Keratinocyte (primary cell): ENCODE measurements at regions not wholly inside any gene's neighbourhood (a gene's known extent, or its start where the extent isn't known, plus 50 kb on each side); places are given as distances from the start of the nearest gene placed in this dataset.

Experiments used
- DNase-seq: peaks from one replicate; pipeline ENCODE4 v3.0.0-alpha.2; 2011; ENCODE audit warnings: low read depth, missing footprints, low spot score
- FAIRE-seq: peaks from 2 replicates; lab custom pipeline; 2011; peaks lifted over from hg19 to GRCh38; lab: Jason Lieb, UNC
- H2AFZ ChIP-seq: 2 replicates; pipeline ENCODE4 v1.6.0; 2012; ENCODE audit warnings: low read length, control low read depth, inconsistent platforms; ENCODE audit not compliant: control insufficient read depth
- H3K27ac ChIP-seq: 2 replicates; pipeline ENCODE4 v1.5.1; 2011; ENCODE audit warnings: low read length; ENCODE audit not compliant: control insufficient read depth, insufficient read depth
- H3K27me3 ChIP-seq: 3 replicates; pipeline ENCODE4 v1.6.0; 2011; ENCODE audit warnings: low read length; ENCODE audit not compliant: control insufficient read depth, insufficient read depth; ENCODE audit errors: extremely low read depth
- H3K36me3 ChIP-seq, 2 experiments: 2 replicates in 1 of 2; 3 replicates in 1 of 2; pipeline ENCODE4 v1.5.1; 2011; ENCODE audit warnings: low read length in 2 of 2, mild to moderate bottlenecking in 1 of 2; ENCODE audit not compliant: control insufficient read depth in 2 of 2, insufficient read depth in 2 of 2; ENCODE audit errors: extremely low read depth in 1 of 2
- H3K4me1 ChIP-seq: 3 replicates; pipeline ENCODE4 v1.5.1; 2011; ENCODE audit warnings: low read length; ENCODE audit not compliant: control insufficient read depth, insufficient read depth; ENCODE audit errors: extremely low read depth
- H3K4me2 ChIP-seq: 3 replicates; pipeline ENCODE4 v1.6.0; 2011; ENCODE audit warnings: low read depth, low read length; ENCODE audit not compliant: control insufficient read depth, insufficient read depth; ENCODE audit errors: extremely low read depth
- H3K4me3 ChIP-seq, 3 experiments: fragments of 200-600 bp in 1 of 3; sonication (generic) in 1 of 3; 2 replicates in 2 of 3; 3 replicates in 1 of 3; pipeline ENCODE4 v1.5.1; 2011 to 2016; ENCODE audit warnings: low read length in 3 of 3, mild to moderate bottlenecking in 3 of 3, control low read depth in 2 of 3, inconsistent platforms in 1 of 3, low read depth in 1 of 3, mixed read lengths in 1 of 3, mixed run types in 1 of 3, moderate library complexity in 1 of 3; ENCODE audit not compliant: control insufficient read depth in 2 of 3, insufficient read depth in 2 of 3; ENCODE audit errors: extremely low read depth in 1 of 3
- H3K79me2 ChIP-seq: 2 replicates; pipeline ENCODE4 v1.6.0; 2012; ENCODE audit warnings: low read length; ENCODE audit not compliant: control insufficient read depth, insufficient read depth
- H3K9ac ChIP-seq: 3 replicates; pipeline ENCODE4 v1.6.0; 2011; ENCODE audit warnings: low read length; ENCODE audit not compliant: control insufficient read depth, insufficient read depth; ENCODE audit errors: extremely low read depth
- H3K9me1 ChIP-seq: 3 replicates; pipeline ENCODE4 v1.6.0; 2011; ENCODE audit warnings: low read length; ENCODE audit not compliant: control insufficient read depth, insufficient read depth; ENCODE audit errors: extremely low read depth
- H3K9me3 ChIP-seq: 2 replicates; pipeline ENCODE4 v1.5.1; 2012; ENCODE audit warnings: low read depth, low read length; ENCODE audit not compliant: control insufficient read depth
- H4K20me1 ChIP-seq: 3 replicates; pipeline ENCODE4 v1.6.0; 2011; ENCODE audit warnings: low read length; ENCODE audit not compliant: control insufficient read depth, insufficient read depth; ENCODE audit errors: extremely low read depth
- CTCF ChIP-seq, 3 experiments: IDR thresholded peaks in 1 of 3; conservative IDR thresholded peaks in 1 of 3; optimal IDR thresholded peaks in 1 of 3; 2 replicates in 2 of 3; 3 replicates in 1 of 3; pipeline versions ENCODE3 to v1.5.1; 2011; ENCODE audit warnings: low read length in 3 of 3, mild to moderate bottlenecking in 3 of 3, moderate library complexity in 2 of 3, control low read depth in 1 of 3, inconsistent platforms in 1 of 3; ENCODE audit not compliant: insufficient read depth in 2 of 3; ENCODE audit errors: extremely low read depth in 1 of 3
- EZH2 ChIP-seq: IDR thresholded peaks from one replicate; pipeline ENCODE4 v1.6.1; 2012; ENCODE audit warnings: inconsistent platforms, mild to moderate bottlenecking, low read length, moderate library complexity
- dilution Hi-C: fragments of 300-500 bp; cut with MboI; formaldehyde crosslinking; loops from one replicate; pipeline ENCODE4 v1.7.0; 2020; ENCODE audit warnings: low sequenced_read_pairs; ENCODE audit not compliant: extremely low pct_ligation_motif_present

GRCh38 chr13:72313546-72313945, 413.9 kb downstream of the MZT1 start:
- DNase-seq (no peak), FAIRE-seq (no peak)
- TF ChIP-seq CTCF (optimal IDR thresholded peaks at IDR 0.05 in 1 of 3, IDR thresholded peaks at IDR 0.05 in 1 of 3, conservative IDR thresholded peaks at IDR 0.05 in 1 of 3; ENCODE audit: extremely low read depth in 1 of 3, insufficient read depth in 2 of 3, low read length in 3 of 3) (no peak), EZH2 (no peak)
- H3K27ac ChIP-seq = no peak overlapping the region
- no peaks in the 10 kb centered on the region for H3K9me3 ChIP-seq
- no peaks in the 10 kb centered on the region for H3K36me3 ChIP-seq
- no peaks in the 10 kb centered on the region for H3K4me1 ChIP-seq
- H3K4me2 ChIP-seq = no peak overlapping the region
- no peaks in the 10 kb centered on the region for H3K79me2 ChIP-seq
- no peaks in the 10 kb centered on the region for H3K9me1 ChIP-seq
- no peak overlapping the region for H2AFZ ChIP-seq
- H4K20me1 ChIP-seq = no peaks in the 10 kb centered on the region
- dilution Hi-C loops = no loop called here
- H3K9ac ChIP-seq = no peak overlapping the region
- no peak overlapping the region for H3K4me3 ChIP-seq
- no peaks in the 10 kb centered on the region for H3K27me3 ChIP-seq

- Histone ChIP-seq H3K27ac (no peak overlapping the region), H3K4me2 (no peak overlapping the region), H3K36me3 (no peaks in the 10 kb centered on the region), H3K9me1 (no peaks in the 10 kb centered on the region), H3K9me3 (no peaks in the 10 kb centered on the region), H3K4me3 (no peak overlapping the region), H3K4me1 (no peaks in the 10 kb centered on the region), H3K9ac (no peak overlapping the region), H4K20me1 (no peaks in the 10 kb centered on the region), H3K27me3 (no peaks in the 10 kb centered on the region), H2AFZ (no peak overlapping the region), H3K79me2 (no peaks in the 10 kb centered on the region)
- dilution Hi-C loops = no loop called here
- DNase-seq = no peak
- FAIRE-seq = no peak
- TF ChIP-seq EZH2 (no peak), CTCF (optimal IDR thresholded peaks at IDR 0.05 in 1 of 3, IDR thresholded peaks at IDR 0.05 in 1 of 3, conservative IDR thresholded peaks at IDR 0.05 in 1 of 3; ENCODE audit: extremely low read depth in 1 of 3, insufficient read depth in 2 of 3, low read length in 3 of 3) (no peak)
Measured at GRCh38 chr13:72303941-72304746, 423.3 kb downstream of the MZT1 start.
